ENCODE measurements at regions not wholly inside any gene's neighbourhood (a gene's known extent, or its start where the extent isn't known, plus 50 kb on each side); places are given as distances from the start of the nearest gene placed in this dataset.

DNA sequence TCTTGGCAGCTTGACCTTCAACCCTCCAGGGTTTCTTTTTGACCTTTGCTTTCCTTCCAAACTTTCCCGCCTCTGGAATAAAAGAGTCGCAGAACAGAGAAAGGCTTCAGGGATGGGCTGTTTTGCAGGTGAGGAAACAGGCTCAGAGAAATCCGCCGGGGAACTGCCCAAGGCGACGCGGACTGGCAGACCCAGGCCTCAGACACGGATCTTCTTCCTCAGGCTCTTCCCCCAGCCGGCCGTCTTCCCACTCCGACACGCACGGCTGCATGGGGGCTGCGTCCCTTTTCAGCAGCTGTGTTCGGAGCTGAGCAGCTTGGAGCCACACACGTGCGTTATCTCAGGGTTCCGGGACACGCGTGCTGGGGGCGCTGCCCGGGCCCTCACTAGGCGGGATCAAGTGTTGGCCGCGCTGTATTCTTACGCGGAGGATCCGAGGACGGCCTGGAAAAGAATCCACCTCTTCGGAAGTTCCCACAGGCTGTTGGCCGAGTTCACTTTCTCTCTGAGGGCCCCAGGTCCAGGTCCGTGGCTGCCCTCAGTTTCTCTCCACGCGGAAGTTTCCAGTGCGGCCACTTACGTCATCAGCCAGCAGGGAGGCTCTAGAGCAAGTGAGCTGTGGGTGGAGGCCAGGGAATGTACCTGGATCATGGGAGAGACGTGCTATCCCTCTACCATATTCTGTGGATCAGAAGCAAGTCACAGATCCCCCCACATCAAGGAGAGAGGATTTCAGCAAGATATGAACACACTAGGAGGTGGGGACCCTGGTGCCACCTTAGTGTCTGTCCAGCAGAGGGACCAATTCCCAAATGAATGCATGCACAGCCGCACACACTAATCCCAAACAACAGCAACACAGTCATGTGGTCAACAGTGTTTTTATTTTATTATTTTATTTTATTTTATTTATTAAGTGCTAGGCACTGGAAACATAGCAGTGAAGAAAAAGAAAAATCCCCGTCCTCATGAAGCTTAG lies 100.4 kb downstream of the ING1 start:
- H3K27me3 ChIP-seq (ENCODE audit: insufficient read depth, low read length) = peaks cover 25% of the 10 kb centered on the region
- no peak overlapping the region for H2AFZ ChIP-seq (ENCODE audit: low read length)
- no peak for DNase-seq (ENCODE audit: insufficient read length, low spot score, missing footprints)
- no peak overlapping the region for H3K4me3 ChIP-seq (ENCODE audit: insufficient read depth, low read length)
- no peaks in the 10 kb centered on the region for H3K36me3 ChIP-seq (ENCODE audit: insufficient read depth, low read length)
- H4K20me1 ChIP-seq (ENCODE audit: insufficient read depth, low read length) = no peaks in the 10 kb centered on the region
- H3K79me2 ChIP-seq (ENCODE audit: insufficient read depth, low read length) = no peaks in the 10 kb centered on the region
- TF ChIP-seq, protein P1, sequence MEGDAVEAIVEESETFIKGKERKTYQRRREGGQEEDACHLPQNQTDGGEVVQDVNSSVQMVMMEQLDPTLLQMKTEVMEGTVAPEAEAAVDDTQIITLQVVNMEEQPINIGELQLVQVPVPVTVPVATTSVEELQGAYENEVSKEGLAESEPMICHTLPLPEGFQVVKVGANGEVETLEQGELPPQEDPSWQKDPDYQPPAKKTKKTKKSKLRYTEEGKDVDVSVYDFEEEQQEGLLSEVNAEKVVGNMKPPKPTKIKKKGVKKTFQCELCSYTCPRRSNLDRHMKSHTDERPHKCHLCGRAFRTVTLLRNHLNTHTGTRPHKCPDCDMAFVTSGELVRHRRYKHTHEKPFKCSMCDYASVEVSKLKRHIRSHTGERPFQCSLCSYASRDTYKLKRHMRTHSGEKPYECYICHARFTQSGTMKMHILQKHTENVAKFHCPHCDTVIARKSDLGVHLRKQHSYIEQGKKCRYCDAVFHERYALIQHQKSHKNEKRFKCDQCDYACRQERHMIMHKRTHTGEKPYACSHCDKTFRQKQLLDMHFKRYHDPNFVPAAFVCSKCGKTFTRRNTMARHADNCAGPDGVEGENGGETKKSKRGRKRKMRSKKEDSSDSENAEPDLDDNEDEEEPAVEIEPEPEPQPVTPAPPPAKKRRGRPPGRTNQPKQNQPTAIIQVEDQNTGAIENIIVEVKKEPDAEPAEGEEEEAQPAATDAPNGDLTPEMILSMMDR (IDR thresholded peaks at IDR 0.05; ENCODE audit: extremely low read depth, low read depth, low read length) = no peak
- H3K9me3 ChIP-seq (ENCODE audit: low read depth, low read length) = no peaks in the 10 kb centered on the region
- H3K4me2 ChIP-seq (ENCODE audit: insufficient read depth, low read length) = no peak overlapping the region
- no peak overlapping the region for H3K27ac ChIP-seq (ENCODE audit: low read depth, low read length)
- no peaks in the 10 kb centered on the region for H3K4me1 ChIP-seq (ENCODE audit: insufficient read depth, low read length)

DNA sequence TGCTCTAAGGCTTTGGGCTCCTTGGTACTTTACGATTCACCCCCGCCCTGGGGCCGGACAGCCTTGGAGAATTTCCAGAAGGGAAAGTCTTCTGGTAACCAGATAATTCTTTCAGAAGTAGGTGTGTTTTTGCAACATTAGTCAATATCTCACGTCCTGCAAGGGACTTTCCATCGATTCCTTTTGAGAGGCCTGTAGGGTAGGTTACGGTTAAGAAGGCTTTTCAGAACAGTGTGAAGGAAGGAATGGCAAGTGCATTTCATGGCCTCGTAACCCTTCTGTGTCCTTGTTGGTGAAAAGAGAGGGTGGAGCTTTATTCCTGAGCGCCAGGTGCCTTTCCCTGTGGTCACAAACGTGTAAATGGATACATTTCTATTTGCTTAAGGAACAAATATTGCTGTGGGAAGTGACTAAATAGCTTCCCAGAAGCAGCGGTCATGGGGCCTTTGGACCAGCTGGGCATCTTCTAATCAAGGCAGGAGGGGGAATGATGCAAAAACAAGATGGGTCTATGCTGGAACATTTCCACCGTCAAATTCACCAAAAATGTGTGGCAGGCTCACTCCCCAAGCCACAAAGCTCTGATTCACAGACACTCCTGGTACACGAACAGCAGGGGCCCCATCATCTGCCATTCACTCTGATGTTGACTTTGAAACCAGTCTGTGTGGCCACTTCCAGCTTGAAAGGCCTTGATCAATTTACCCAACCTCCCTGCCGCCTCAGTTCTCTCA lies 99.2 kb downstream of the ANKRD10 start:
- Histone ChIP-seq H3K27ac (ENCODE audit: low read depth, low read length) (no peak overlapping the region), H2AFZ (ENCODE audit: low read length) (no peak overlapping the region), H3K36me3 (ENCODE audit: insufficient read depth, low read length) (no peaks in the 10 kb centered on the region), H3K79me2 (ENCODE audit: insufficient read depth, low read length) (no peaks in the 10 kb centered on the region), H3K4me3 (ENCODE audit: insufficient read depth, low read length) (no peak overlapping the region), H4K20me1 (ENCODE audit: insufficient read depth, low read length) (no peaks in the 10 kb centered on the region), H3K27me3 (ENCODE audit: insufficient read depth, low read length) (peaks cover 14% of the 10 kb centered on the region), H3K9me3 (ENCODE audit: low read depth, low read length) (no peaks in the 10 kb centered on the region), H3K4me2 (ENCODE audit: insufficient read depth, low read length) (no peak overlapping the region), H3K4me1 (ENCODE audit: insufficient read depth, low read length) (no peaks in the 10 kb centered on the region)
- TF ChIP-seq, protein P1 (IDR thresholded peaks at IDR 0.05; ENCODE audit: extremely low read depth, low read depth, low read length) = no peak
- no peak for DNase-seq (ENCODE audit: insufficient read length, low spot score, missing footprints)

DNA sequence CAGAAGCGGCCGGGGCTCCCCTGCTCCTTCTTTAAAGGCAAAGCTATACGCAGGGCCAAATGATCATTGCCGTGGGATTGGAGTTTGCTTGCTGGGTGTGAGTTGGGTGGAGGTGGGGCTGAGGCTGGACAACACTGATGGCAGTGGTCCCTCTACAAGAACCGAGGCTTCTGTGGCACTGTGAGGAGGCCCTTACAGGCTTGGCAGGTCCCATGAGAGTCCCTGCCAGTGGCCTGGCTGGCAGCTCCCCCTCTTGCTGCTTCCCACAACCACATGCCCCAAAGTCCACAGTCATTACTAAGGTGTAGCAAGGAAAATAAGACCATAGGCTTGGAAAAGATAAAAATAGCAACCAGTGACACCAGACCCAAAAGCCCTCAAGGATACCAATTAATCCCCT lies 98.4 kb downstream of the ANKRD10 start:
- DNase-seq (ENCODE audit: insufficient read length, low spot score, missing footprints) = peak; percentile 70
- Histone ChIP-seq H3K4me3 (ENCODE audit: insufficient read depth, low read length) (no peak overlapping the region), H3K79me2 (ENCODE audit: insufficient read depth, low read length) (no peaks in the 10 kb centered on the region), H2AFZ (ENCODE audit: low read length) (no peak overlapping the region), H3K27me3 (ENCODE audit: insufficient read depth, low read length) (peaks cover 5% of the 10 kb centered on the region), H4K20me1 (ENCODE audit: insufficient read depth, low read length) (no peaks in the 10 kb centered on the region), H3K36me3 (ENCODE audit: insufficient read depth, low read length) (no peaks in the 10 kb centered on the region), H3K4me2 (ENCODE audit: insufficient read depth, low read length) (no peak overlapping the region), H3K27ac (ENCODE audit: low read depth, low read length) (no peak overlapping the region), H3K4me1 (ENCODE audit: insufficient read depth, low read length) (no peaks in the 10 kb centered on the region), H3K9me3 (ENCODE audit: low read depth, low read length) (no peaks in the 10 kb centered on the region)
- TF ChIP-seq, protein P1 (IDR thresholded peaks at IDR 0.05; ENCODE audit: extremely low read depth, low read depth, low read length) = no peak

DNA sequence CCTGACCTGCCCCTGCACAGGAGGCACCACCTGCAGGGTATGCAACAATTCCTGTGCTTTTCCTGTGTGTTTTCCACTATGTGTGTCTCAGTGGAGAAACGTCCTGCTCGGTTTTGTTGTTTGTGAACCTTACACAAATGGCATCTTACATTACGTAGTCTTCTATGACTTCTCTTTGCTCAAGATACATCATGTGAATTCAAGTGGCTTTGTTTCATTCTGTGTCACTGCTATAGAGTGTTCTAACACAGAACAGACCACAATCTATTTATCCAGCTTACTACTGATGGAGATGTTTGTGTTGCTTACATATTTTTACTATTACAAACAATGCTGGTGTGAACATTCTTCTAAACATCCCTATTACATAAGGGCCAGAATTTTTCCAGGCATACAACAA lies 97.7 kb downstream of the ANKRD10 start:
- no peaks in the 10 kb centered on the region for H4K20me1 ChIP-seq (ENCODE audit: insufficient read depth, low read length)
- no peaks in the 10 kb centered on the region for H3K27me3 ChIP-seq (ENCODE audit: insufficient read depth, low read length)
- no peaks in the 10 kb centered on the region for H3K4me1 ChIP-seq (ENCODE audit: insufficient read depth, low read length)
- no peak overlapping the region for H3K27ac ChIP-seq (ENCODE audit: low read depth, low read length)
- no peak overlapping the region for H3K4me3 ChIP-seq (ENCODE audit: insufficient read depth, low read length)
- H3K9me3 ChIP-seq (ENCODE audit: low read depth, low read length) = no peaks in the 10 kb centered on the region
- no peaks in the 10 kb centered on the region for H3K79me2 ChIP-seq (ENCODE audit: insufficient read depth, low read length)
- H2AFZ ChIP-seq (ENCODE audit: low read length) = no peak overlapping the region
- no peaks in the 10 kb centered on the region for H3K36me3 ChIP-seq (ENCODE audit: insufficient read depth, low read length)
- TF ChIP-seq, protein P1 (IDR thresholded peaks at IDR 0.05; ENCODE audit: extremely low read depth, low read depth, low read length) = no peak
- no peak for DNase-seq (ENCODE audit: insufficient read length, low spot score, missing footprints)
- H3K4me2 ChIP-seq (ENCODE audit: insufficient read depth, low read length) = no peak overlapping the region
